Hepatocyte (in vitro differentiated cells): ENCODE measurements at regions not wholly inside any gene's neighbourhood (a gene's known extent, or its start where the extent isn't known, plus 50 kb on each side); places are given as distances from the start of the nearest gene placed in this dataset.

Source experiments
- EZH2phosphoT487 ChIP-seq: fragments of 200-600 bp; sonication (generic); IDR thresholded peaks from one replicate; pipeline ENCODE4 v1.6.1; 2018; ENCODE audit warnings: antibody characterized with exemption, mild to moderate bottlenecking, low read depth, moderate library complexity; ENCODE audit not compliant: unreplicated experiment, severe bottlenecking
- TF ChIP-seq, protein P1 (sequence below): fragments of 200-600 bp; sonication (generic); IDR thresholded peaks from 2 replicates; pipeline ENCODE4 v1.5.1; 2016; ENCODE audit warnings: antibody characterized with exemption, mild to moderate bottlenecking; ENCODE audit not compliant: poor library complexity

DNA sequence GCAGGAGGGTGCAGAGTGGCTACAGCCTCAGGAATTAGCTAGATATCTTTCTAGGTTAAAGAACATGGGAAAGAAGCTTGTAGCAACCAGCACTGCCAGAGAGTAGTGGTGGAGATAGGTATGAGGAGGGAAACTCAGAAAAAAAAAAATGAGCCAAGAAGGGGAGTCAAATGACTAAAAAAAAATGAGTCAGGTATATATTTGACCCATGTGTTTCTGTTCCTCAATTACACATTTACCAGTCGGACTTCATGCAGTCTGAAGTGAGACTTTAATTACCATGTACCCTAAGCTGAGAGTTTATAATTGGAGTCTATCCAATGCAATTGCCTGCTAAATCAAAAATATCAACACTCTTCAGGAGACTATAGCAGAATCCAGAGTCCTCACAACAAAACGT, 964.6 kb downstream of the HACE1 start:
- TF ChIP-seq, protein P1, sequence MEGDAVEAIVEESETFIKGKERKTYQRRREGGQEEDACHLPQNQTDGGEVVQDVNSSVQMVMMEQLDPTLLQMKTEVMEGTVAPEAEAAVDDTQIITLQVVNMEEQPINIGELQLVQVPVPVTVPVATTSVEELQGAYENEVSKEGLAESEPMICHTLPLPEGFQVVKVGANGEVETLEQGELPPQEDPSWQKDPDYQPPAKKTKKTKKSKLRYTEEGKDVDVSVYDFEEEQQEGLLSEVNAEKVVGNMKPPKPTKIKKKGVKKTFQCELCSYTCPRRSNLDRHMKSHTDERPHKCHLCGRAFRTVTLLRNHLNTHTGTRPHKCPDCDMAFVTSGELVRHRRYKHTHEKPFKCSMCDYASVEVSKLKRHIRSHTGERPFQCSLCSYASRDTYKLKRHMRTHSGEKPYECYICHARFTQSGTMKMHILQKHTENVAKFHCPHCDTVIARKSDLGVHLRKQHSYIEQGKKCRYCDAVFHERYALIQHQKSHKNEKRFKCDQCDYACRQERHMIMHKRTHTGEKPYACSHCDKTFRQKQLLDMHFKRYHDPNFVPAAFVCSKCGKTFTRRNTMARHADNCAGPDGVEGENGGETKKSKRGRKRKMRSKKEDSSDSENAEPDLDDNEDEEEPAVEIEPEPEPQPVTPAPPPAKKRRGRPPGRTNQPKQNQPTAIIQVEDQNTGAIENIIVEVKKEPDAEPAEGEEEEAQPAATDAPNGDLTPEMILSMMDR, result no peak
- TF ChIP-seq EZH2phosphoT487, result no peak
